WTC11 (cell line): ENCODE measurements at regions not wholly inside any gene's neighbourhood (a gene's known extent, or its start where the extent isn't known, plus 50 kb on each side); places are given as distances from the start of the nearest gene placed in this dataset.

ENCODE experiments used
- ATAC-seq: fragments of 200-7000 bp; cut with Tn5 transposase; 2 replicates; pipeline ENCODE4 v1.10.0; 2021; ENCODE audit warnings: mild to moderate bottlenecking, moderate library complexity
- CTCF ChIA-PET: fragments of 300-600 bp; sonication (Branson Sonifier 250); formaldehyde crosslinking; loops from one replicate; lab custom pipeline; 2021; ENCODE audit warnings: antibody characterized with exemption; lab: Charles Lee
- POLR2A ChIA-PET: fragments of 350-600 bp; sonication (Branson Sonifier 250); formaldehyde crosslinking; loops from one replicate; lab custom pipeline; 2021; ENCODE audit warnings: antibody characterized with exemption; lab: Charles Lee
- DNase-seq: peaks from one replicate; pipeline ENCODE4 v3.0.0; 2021; ENCODE audit warnings: low spot score
- H3K27ac Mint-ChIP-seq: 2 replicates; pipeline ENCODE4 v1.8.0; 2021; ENCODE audit warnings: mixed read lengths
- H3K27me3 Mint-ChIP-seq: 2 replicates; pipeline ENCODE4 v1.8.0; 2021; ENCODE audit warnings: low read depth, mild to moderate bottlenecking, moderate library complexity, mixed read lengths
- H3K36me3 Mint-ChIP-seq: 2 replicates; pipeline ENCODE4 v1.8.0; 2021; ENCODE audit warnings: mixed read lengths
- H3K4me1 Mint-ChIP-seq: 2 replicates; pipeline ENCODE4 v1.8.0; 2022; ENCODE audit warnings: mixed read lengths
- H3K4me3 Mint-ChIP-seq: 2 replicates; pipeline ENCODE4 v1.8.0; 2021; ENCODE audit warnings: mild to moderate bottlenecking, moderate library complexity, mixed read lengths
- H3K9me3 Mint-ChIP-seq: 2 replicates; pipeline ENCODE4 v1.8.0; 2021; ENCODE audit warnings: mixed read lengths
- CTCF ChIP-seq: fragments of 200-600 bp; IDR thresholded peaks from 2 replicates; pipeline ENCODE4 v1.8.0; 2022; ENCODE audit warnings: antibody characterized with exemption
- E2F1 ChIP-seq: sonication (generic); formaldehyde crosslinking; IDR thresholded peaks from 2 replicates; pipeline ENCODE4 v1.8.0; 2022; ENCODE audit warnings: mild to moderate bottlenecking, missing genetic modification reagents
- E2F4 ChIP-seq: sonication (generic); formaldehyde crosslinking; IDR thresholded peaks from 2 replicates; pipeline ENCODE4 v1.8.1; 2022; ENCODE audit warnings: low read depth, mild to moderate bottlenecking, moderate library complexity, missing genetic modification reagents, borderline replicate concordance
- FOXK1 ChIP-seq: sonication (generic); formaldehyde crosslinking; IDR thresholded peaks from 2 replicates; pipeline ENCODE4 v1.8.0; 2022; ENCODE audit warnings: mild to moderate bottlenecking, moderate library complexity, missing genetic modification reagents
- HMGA2 ChIP-seq: fragments of 250-450 bp; sonication (Bioruptor Pico); IDR thresholded peaks from 2 replicates; pipeline ENCODE4 v1.4.0; 2021; ENCODE audit warnings: mild to moderate bottlenecking, moderate library complexity
- IRF2 ChIP-seq: sonication (generic); formaldehyde crosslinking; IDR thresholded peaks from 2 replicates; pipeline ENCODE4 v1.8.0; 2022; ENCODE audit warnings: low read depth, missing genetic modification reagents, borderline replicate concordance
- MLX ChIP-seq: sonication (generic); formaldehyde crosslinking; IDR thresholded peaks from 2 replicates; pipeline ENCODE4 v1.8.1; 2023; ENCODE audit warnings: mild to moderate bottlenecking, missing genetic modification reagents, moderate library complexity
- NR1H2 ChIP-seq: sonication (generic); formaldehyde crosslinking; IDR thresholded peaks from 2 replicates; pipeline ENCODE4 v1.9.0; 2021; ENCODE audit warnings: mild to moderate bottlenecking, moderate library complexity, missing genetic modification reagents
- NR2C2 ChIP-seq: sonication (generic); formaldehyde crosslinking; IDR thresholded peaks from 2 replicates; pipeline ENCODE4 v1.8.0; 2022; ENCODE audit warnings: mild to moderate bottlenecking, missing genetic modification reagents
- PREB ChIP-seq: sonication (generic); formaldehyde crosslinking; IDR thresholded peaks from 2 replicates; pipeline ENCODE4 v1.8.1; 2022; ENCODE audit warnings: mild to moderate bottlenecking, missing genetic modification reagents, moderate library complexity, borderline replicate concordance
- RELA ChIP-seq: sonication (generic); formaldehyde crosslinking; IDR thresholded peaks from 2 replicates; pipeline ENCODE4 v1.8.1; 2022; ENCODE audit warnings: missing genetic modification reagents, mild to moderate bottlenecking, borderline replicate concordance
- SMAD3 ChIP-seq: sonication (generic); formaldehyde crosslinking; IDR thresholded peaks from 2 replicates; pipeline ENCODE4 v1.8.0; 2022; ENCODE audit warnings: missing genetic modification reagents, mild to moderate bottlenecking, borderline replicate concordance
- TEAD1 ChIP-seq: sonication (generic); formaldehyde crosslinking; IDR thresholded peaks from 2 replicates; pipeline ENCODE4 v1.8.0; 2022; ENCODE audit warnings: mild to moderate bottlenecking, missing genetic modification reagents
- ZMAT4 ChIP-seq: fragments of 250-450 bp; sonication (Bioruptor Pico); IDR thresholded peaks from 2 replicates; pipeline ENCODE4 v1.9.0; 2021; ENCODE audit warnings: mild to moderate bottlenecking
- ZNF219 ChIP-seq: sonication (generic); formaldehyde crosslinking; IDR thresholded peaks from 2 replicates; pipeline ENCODE4 v1.8.0; 2023; ENCODE audit warnings: missing genetic modification reagents, mild to moderate bottlenecking, borderline replicate concordance
- ZNF281 ChIP-seq: sonication (generic); formaldehyde crosslinking; IDR thresholded peaks from 2 replicates; pipeline ENCODE4 v1.8.0; 2023; ENCODE audit warnings: mild to moderate bottlenecking, missing genetic modification reagents
- ZNF396 ChIP-seq: fragments of 250-450 bp; sonication (Bioruptor Pico); IDR thresholded peaks from 2 replicates; pipeline ENCODE4 v1.8.0; 2021; ENCODE audit warnings: mild to moderate bottlenecking, moderate library complexity, borderline replicate concordance
- ZNF416 ChIP-seq: fragments of 250-450 bp; sonication (Bioruptor Pico); IDR thresholded peaks from 2 replicates; pipeline ENCODE4 v1.9.0; 2021; ENCODE audit warnings: mild to moderate bottlenecking, inconsistent platforms
- ZNF512 ChIP-seq: sonication (generic); formaldehyde crosslinking; IDR thresholded peaks from 2 replicates; pipeline ENCODE4 v1.8.1; 2022; ENCODE audit warnings: missing genetic modification reagents, borderline replicate concordance

GRCh38 chr3:166187237-166187636 is 350.0 kb upstream of the BCHE start (continued):
- TF ChIP-seq ZNF281 (CRISPR knock-in tag) (no peak), ZNF512 (CRISPR knock-in tag) (no peak), ZNF396 (CRISPR knock-in tag) (no peak), CTCF (no peak), NR1H2 (no peak), E2F4 (no peak), ZNF416 (CRISPR knock-in tag) (no peak), RELA (CRISPR knock-in tag) (no peak), ZMAT4 (CRISPR knock-in tag) (no peak)
- TF ChIP-seq, all 79 proteins: peak for 0

GRCh38 chr3:166186003-166186402 is 348.8 kb upstream of the BCHE start:
- Mint-ChIP-seq H3K4me3 (no peak overlapping the region), H3K9me3 (no peaks in the 10 kb centered on the region), H3K27me3 (no peaks in the 10 kb centered on the region), H3K36me3 (no peaks in the 10 kb centered on the region), H3K4me1 (peaks cover 12% of the 10 kb centered on the region), H3K27ac (no peak overlapping the region)
- TF ChIP-seq SMAD3, result no peak
- TF ChIP-seq HMGA2 (CRISPR knock-in tag), result no peak
- TF ChIP-seq PREB, result no peak
- no peak for TF ChIP-seq ZNF219
- TF ChIP-seq E2F1 (CRISPR knock-in tag), result no peak
- no peak for TF ChIP-seq ZMAT4 (CRISPR knock-in tag)
- TF ChIP-seq TEAD1 (CRISPR knock-in tag), result no peak
- no peak for TF ChIP-seq FOXK1 (CRISPR knock-in tag)
- no peak for TF ChIP-seq NR2C2 (CRISPR knock-in tag)
- TF ChIP-seq MLX (CRISPR knock-in tag), result no peak
- TF ChIP-seq IRF2 (CRISPR knock-in tag), result no peak
- ATAC-seq, result no peak
- no peak for DNase-seq
- POLR2A ChIA-PET, result no interaction called here
- CTCF ChIA-PET, result no interaction called here
